Spleen (tissue), 7 donors: ENCODE measurements at regions not wholly inside any gene's neighbourhood (a gene's known extent, or its start where the extent isn't known, plus 50 kb on each side); places are given as distances from the start of the nearest gene placed in this dataset.

Experiments
- CTCF ChIP-seq, 11 experiments: fragments of 200-600 bp in 7 of 11; fragments of 450-650 bp in 4 of 11; sonication (generic) in 4 of 11; IDR thresholded peaks in 8 of 11; conservative IDR thresholded peaks in 3 of 11; 1 replicate in 7 of 11; 2 replicates in 4 of 11; pipeline versions ENCODE4 v1.4.0 to v1.8.0; 2016 to 2021; ENCODE audit warnings: antibody characterized with exemption in 11 of 11, inconsistent platforms in 4 of 11, mild to moderate bottlenecking in 1 of 11
- POLR2A ChIP-seq, 3 donors: fragments of 450-650 bp; IDR thresholded peaks; one replicate each; pipeline ENCODE4 v1.5.1; 2017; ENCODE audit warnings: antibody characterized with exemption in 3 of 3, mild to moderate bottlenecking in 1 of 3
- donor health status: DM: no; HTN: no; CAD: no; lungs with moderate emphysema.
- donor health status: DM: no; HTN: no; CAD: no.
- donor health status: DM: no; HTN: no; CAD: no.

DNA sequence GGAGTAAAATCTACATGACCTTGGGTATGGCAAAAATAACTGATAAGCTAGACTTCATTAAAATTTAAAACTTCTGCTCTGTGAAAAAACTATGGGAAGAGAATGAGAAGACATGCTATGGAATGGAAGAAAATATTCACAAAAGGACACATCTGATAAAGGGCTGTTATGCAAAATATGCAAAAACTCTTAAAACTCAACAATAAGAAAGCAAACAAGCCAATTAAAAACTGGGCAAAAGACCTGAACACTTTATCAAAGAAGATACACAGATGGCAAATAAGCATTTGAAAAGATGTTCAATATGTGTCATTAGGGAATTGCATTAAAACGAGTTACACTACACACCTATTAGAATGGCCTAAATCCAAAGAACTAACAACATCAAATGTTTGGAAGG lies 439.5 kb downstream of the EFNA5 start:
- TF ChIP-seq CTCF (IDR thresholded peaks at IDR 0.05 in 8 of 11, conservative IDR thresholded peaks at IDR 0.05 in 3 of 11) (no peak), POLR2A (IDR thresholded peaks at IDR 0.05) (no peak)
